K562 (cell line): ENCODE measurements at regions not wholly inside any gene's neighbourhood (a gene's known extent, or its start where the extent isn't known, plus 50 kb on each side); places are given as distances from the start of the nearest gene placed in this dataset.

Experiments used
- CHD7 ChIP-seq: fragments of 200-600 bp; sonication (generic); IDR thresholded peaks from one replicate; pipeline ENCODE4 v1.6.1; 2012; ENCODE audit warnings: mild to moderate bottlenecking, low read depth, low read length, inconsistent platforms
- GABPB2 ChIP-seq: fragments of 250-450 bp; sonication (Bioruptor Pico); conservative IDR thresholded peaks from 2 replicates; pipeline ENCODE4 v1.5.1; 2021; ENCODE audit warnings: mild to moderate bottlenecking
- MYNN ChIP-seq, 2 experiments: sonication (generic); formaldehyde crosslinking in 1 of 2; IDR thresholded peaks; 2 replicates each; pipeline versions ENCODE4 v1.5.0 to v1.6.1; 2016 to 2020; ENCODE audit warnings: antibody characterized with exemption in 1 of 2, missing genetic modification reagents in 1 of 2
- POLR2A ChIP-seq: fragments of 450-650 bp; conservative IDR thresholded peaks from 2 replicates; pipeline ENCODE4 v1.6.1; 2016

- no peak for TF ChIP-seq CHD7
- no peak for TF ChIP-seq MYNN (IDR thresholded peaks at IDR 0.05)
- TF ChIP-seq MYNN (CRISPR knock-in tag; IDR thresholded peaks at IDR 0.05): no peak
- no peak for TF ChIP-seq GABPB2 (CRISPR knock-in tag)
- TF ChIP-seq POLR2A: no peak
These were observed 143.7 kb upstream of the WWC1 start (continued) for GRCh38 chr5:168147568-168148360.
